Esophagus squamous epithelium (tissue), 4 donors: ENCODE measurements at regions not wholly inside any gene's neighbourhood (a gene's known extent, or its start where the extent isn't known, plus 50 kb on each side); places are given as distances from the start of the nearest gene placed in this dataset.

Experiments
- CTCF ChIP-seq, 6 experiments: fragments of 450-650 bp in 4 of 6; fragments of 200-600 bp in 2 of 6; sonication (generic) in 2 of 6; IDR thresholded peaks; one replicate each; pipeline ENCODE4 v1.5.1; 2016 to 2019; ENCODE audit warnings: antibody characterized with exemption in 6 of 6, mild to moderate bottlenecking in 4 of 6, moderate library complexity in 4 of 6
- POLR2A ChIP-seq, 4 donors: fragments of 450-650 bp; IDR thresholded peaks; one replicate each; pipeline ENCODE4 v1.6.1; 2017; ENCODE audit warnings: antibody characterized with exemption in 4 of 4, mild to moderate bottlenecking in 4 of 4, moderate library complexity in 3 of 4

GRCh38 chr1:164040754-164041153 lies 518.2 kb upstream of the PBX1 start:
- no peak for TF ChIP-seq POLR2A (IDR thresholded peaks at IDR 0.05)
- TF ChIP-seq CTCF (IDR thresholded peaks at IDR 0.05): no peak
